Endodermal cell (in vitro differentiated cells): ENCODE measurements at regions not wholly inside any gene's neighbourhood (a gene's known extent, or its start where the extent isn't known, plus 50 kb on each side); places are given as distances from the start of the nearest gene placed in this dataset.

Experiments
- DNase-seq: peaks from one replicate; pipeline ENCODE4 v3.0.0-alpha.2; 2017
- H3K27ac ChIP-seq: 2 replicates; pipeline ENCODE4 v1.5.1; 2013; ENCODE audit warnings: mild to moderate bottlenecking, low read depth, low read length, moderate library complexity
- H3K27me3 ChIP-seq: 2 replicates; pipeline ENCODE4 v1.6.1; 2013; ENCODE audit warnings: mild to moderate bottlenecking, low read length, moderate library complexity; ENCODE audit not compliant: insufficient read depth, control insufficient read depth, poor library complexity, severe bottlenecking
- H3K36me3 ChIP-seq: 2 replicates; pipeline ENCODE4 v1.7.0; 2013; ENCODE audit warnings: mild to moderate bottlenecking, low read length, moderate library complexity; ENCODE audit not compliant: control insufficient read depth, insufficient read depth
- H3K4me1 ChIP-seq: one replicate; pipeline ENCODE4 v1.7.0; 2013; ENCODE audit warnings: low read length; ENCODE audit not compliant: control insufficient read depth, insufficient read depth
- H3K4me3 ChIP-seq: 2 replicates; pipeline ENCODE4 v1.5.1; 2013; ENCODE audit warnings: mild to moderate bottlenecking, low read length, moderate library complexity
- H3K9ac ChIP-seq: 2 replicates; pipeline ENCODE4 v1.6.1; 2013; ENCODE audit warnings: mild to moderate bottlenecking, low read length, moderate library complexity; ENCODE audit not compliant: poor library complexity, severe bottlenecking; ENCODE audit errors: extremely low read depth
- H3K9me3 ChIP-seq: 2 replicates; pipeline ENCODE4 v1.6.1; 2013; ENCODE audit warnings: mild to moderate bottlenecking, low read length, moderate library complexity; ENCODE audit not compliant: control insufficient read depth
- H3K27ac Mint-ChIP-seq: 2 replicates; pipeline ENCODE4 v1.8.0; 2020; ENCODE audit warnings: mixed read lengths
- H3K27me3 Mint-ChIP-seq: 2 replicates; pipeline ENCODE4 v1.8.0; 2021; ENCODE audit warnings: mild to moderate bottlenecking, mixed read lengths; ENCODE audit not compliant: insufficient read depth
- H3K36me3 Mint-ChIP-seq: 2 replicates; pipeline ENCODE4 v1.8.0; 2020; ENCODE audit warnings: low read depth, mixed read lengths
- H3K4me1 Mint-ChIP-seq: 2 replicates; pipeline ENCODE4 v1.8.0; 2020; ENCODE audit warnings: mixed read lengths
- H3K4me3 Mint-ChIP-seq: 2 replicates; pipeline ENCODE4 v1.8.0; 2020; ENCODE audit warnings: mild to moderate bottlenecking, moderate library complexity, mixed read lengths
- H3K9me3 Mint-ChIP-seq: 2 replicates; pipeline ENCODE4 v1.8.0; 2020; ENCODE audit warnings: mild to moderate bottlenecking, mixed read lengths
- CTCF ChIP-seq: fragments of 200-600 bp; sonication (generic); conservative IDR thresholded peaks from 2 replicates; pipeline ENCODE4 v1.5.0; 2021; ENCODE audit warnings: antibody characterized with exemption, mild to moderate bottlenecking
- WGBS, 2 experiments: methylation state at CpG; one replicate each; pipeline versions ENCODE4 v1.1.5 to v1.1.7; 2013; ENCODE audit warnings: missing lambda C conversion rate in 2 of 2, mixed read lengths in 1 of 2; ENCODE audit not compliant: insufficient coverage in 1 of 2, insufficient read length in 1 of 2; 5-methylcytosine and 5-hydroxymethylcytosine counted together

DNA sequence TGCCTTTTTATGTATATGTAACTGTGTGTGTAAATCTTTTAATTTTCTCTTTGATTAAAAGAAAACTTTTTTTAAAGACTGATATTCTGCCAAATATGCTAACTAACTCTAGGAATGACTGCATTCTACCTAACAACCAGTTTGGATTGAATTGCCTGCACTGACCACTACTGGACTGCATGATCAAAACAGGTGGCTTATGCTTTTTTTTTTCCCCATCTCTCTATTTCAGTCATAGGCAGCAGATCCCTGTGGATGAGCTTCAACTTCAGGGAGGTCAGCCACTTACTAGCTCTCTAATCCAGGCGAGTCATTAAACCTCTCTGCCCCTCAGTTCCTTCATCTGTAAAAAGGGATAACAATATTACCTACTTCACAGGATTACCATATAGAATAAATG lies 138.6 kb upstream of the SERTAD2 start:
- H3K4me1 Mint-ChIP-seq = no peaks in the 10 kb centered on the region
- Histone ChIP-seq H3K9ac (no peak overlapping the region), H3K4me1 (peaks cover 3% of the 10 kb centered on the region), H3K27me3 (peaks cover 10% of the 10 kb centered on the region), H3K4me3 (no peak overlapping the region), H3K9me3 (no peaks in the 10 kb centered on the region), H3K36me3 (no peaks in the 10 kb centered on the region), H3K27ac (no peak overlapping the region)
- H3K36me3 Mint-ChIP-seq = no peaks in the 10 kb centered on the region
- no peaks in the 10 kb centered on the region for H3K27me3 Mint-ChIP-seq
- no peak overlapping the region for H3K27ac Mint-ChIP-seq
- H3K9me3 Mint-ChIP-seq = no peaks in the 10 kb centered on the region
- DNase-seq = no peak
- H3K4me3 Mint-ChIP-seq = no peak overlapping the region
- 76% methylated on average over 1 of the region's 1 CpG; no CpG with 5 or more reads in 1 of the 2 experiments for WGBS, 2 experiments
- TF ChIP-seq CTCF = peak; percentile 10

GRCh38 chr2:64792995-64793639 lies 139.4 kb upstream of the SERTAD2 start:
- H3K9me3 Mint-ChIP-seq = no peaks in the 10 kb centered on the region
- H3K36me3 ChIP-seq = no peaks in the 10 kb centered on the region
- 90 to 96% methylated on average over 4 to 5 of the region's 5 CpGs for WGBS, 2 experiments
- H3K4me3 ChIP-seq = no peak overlapping the region
- H3K36me3 Mint-ChIP-seq = no peaks in the 10 kb centered on the region
- H3K4me3 Mint-ChIP-seq = no peak overlapping the region
- H3K27me3 ChIP-seq = peaks cover 10% of the 10 kb centered on the region
- no peak overlapping the region for H3K9ac ChIP-seq
- no peak overlapping the region for H3K27ac ChIP-seq
- H3K4me1 ChIP-seq = peaks cover 3% of the 10 kb centered on the region
- no peaks in the 10 kb centered on the region for H3K4me1 Mint-ChIP-seq
- TF ChIP-seq CTCF = no peak
- H3K9me3 ChIP-seq = no peaks in the 10 kb centered on the region
- H3K27ac Mint-ChIP-seq = no peak overlapping the region
- no peaks in the 10 kb centered on the region for H3K27me3 Mint-ChIP-seq
- DNase-seq = no peak

DNA sequence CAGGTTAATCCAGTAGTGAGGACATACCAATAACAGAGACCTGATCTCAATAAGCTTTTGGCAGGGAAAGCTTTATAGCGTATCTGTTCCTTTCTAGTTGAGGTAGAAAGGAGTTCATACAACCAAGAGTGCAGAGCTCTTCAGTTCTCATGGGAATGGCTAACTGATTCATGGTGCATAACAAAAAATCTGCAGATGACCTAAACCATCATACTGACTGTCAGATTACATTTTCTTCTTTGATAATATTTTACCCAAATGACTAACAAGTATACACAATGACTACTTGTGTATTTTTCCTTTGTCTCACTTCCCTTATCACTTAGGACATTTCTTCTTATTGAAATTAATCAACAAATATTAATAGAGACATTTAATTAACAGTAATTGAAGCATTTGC lies 140.0 kb upstream of the SERTAD2 start:
- Histone ChIP-seq H3K9me3 (no peaks in the 10 kb centered on the region), H3K4me1 (peaks cover 3% of the 10 kb centered on the region), H3K4me3 (no peak overlapping the region), H3K36me3 (no peaks in the 10 kb centered on the region), H3K9ac (no peak overlapping the region), H3K27me3 (peaks cover 10% of the 10 kb centered on the region), H3K27ac (no peak overlapping the region)
- H3K36me3 Mint-ChIP-seq = no peaks in the 10 kb centered on the region
- no peaks in the 10 kb centered on the region for H3K9me3 Mint-ChIP-seq
- TF ChIP-seq CTCF = no peak
- no peak overlapping the region for H3K4me3 Mint-ChIP-seq
- peaks cover 3% of the 10 kb centered on the region for H3K27me3 Mint-ChIP-seq
- H3K4me1 Mint-ChIP-seq = no peaks in the 10 kb centered on the region
- H3K27ac Mint-ChIP-seq = no peak overlapping the region
- DNase-seq = no peak
- WGBS, 2 experiments = 91 to 100% methylated on average over 1 of the region's 1 CpG
